GM20000 (cell line): ENCODE measurements at regions not wholly inside any gene's neighbourhood (a gene's known extent, or its start where the extent isn't known, plus 50 kb on each side); places are given as distances from the start of the nearest gene placed in this dataset.

Experiments
- DNase-seq: peaks from one replicate; pipeline ENCODE4 v3.0.0; 2012; ENCODE audit warnings: low spot score
- TF ChIP-seq, protein P1 (sequence below): IDR thresholded peaks from 2 replicates; pipeline ENCODE4 v1.5.1; 2012; ENCODE audit warnings: mild to moderate bottlenecking, control low read depth; ENCODE audit errors: extremely low read depth, missing control alignments

- TF ChIP-seq, protein P1, sequence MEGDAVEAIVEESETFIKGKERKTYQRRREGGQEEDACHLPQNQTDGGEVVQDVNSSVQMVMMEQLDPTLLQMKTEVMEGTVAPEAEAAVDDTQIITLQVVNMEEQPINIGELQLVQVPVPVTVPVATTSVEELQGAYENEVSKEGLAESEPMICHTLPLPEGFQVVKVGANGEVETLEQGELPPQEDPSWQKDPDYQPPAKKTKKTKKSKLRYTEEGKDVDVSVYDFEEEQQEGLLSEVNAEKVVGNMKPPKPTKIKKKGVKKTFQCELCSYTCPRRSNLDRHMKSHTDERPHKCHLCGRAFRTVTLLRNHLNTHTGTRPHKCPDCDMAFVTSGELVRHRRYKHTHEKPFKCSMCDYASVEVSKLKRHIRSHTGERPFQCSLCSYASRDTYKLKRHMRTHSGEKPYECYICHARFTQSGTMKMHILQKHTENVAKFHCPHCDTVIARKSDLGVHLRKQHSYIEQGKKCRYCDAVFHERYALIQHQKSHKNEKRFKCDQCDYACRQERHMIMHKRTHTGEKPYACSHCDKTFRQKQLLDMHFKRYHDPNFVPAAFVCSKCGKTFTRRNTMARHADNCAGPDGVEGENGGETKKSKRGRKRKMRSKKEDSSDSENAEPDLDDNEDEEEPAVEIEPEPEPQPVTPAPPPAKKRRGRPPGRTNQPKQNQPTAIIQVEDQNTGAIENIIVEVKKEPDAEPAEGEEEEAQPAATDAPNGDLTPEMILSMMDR: no peak
- DNase-seq: no peak
These were observed 104.3 kb downstream of the FGF18 start for GRCh38 chr5:171523781-171524180.

- TF ChIP-seq, protein P1: no peak
- no peak for DNase-seq
These were observed 105.0 kb downstream of the FGF18 start for GRCh38 chr5:171524466-171524865.

- DNase-seq: no peak
- TF ChIP-seq, protein P1: no peak
These were observed 105.6 kb downstream of the FGF18 start for GRCh38 chr5:171525085-171525484.

DNA sequence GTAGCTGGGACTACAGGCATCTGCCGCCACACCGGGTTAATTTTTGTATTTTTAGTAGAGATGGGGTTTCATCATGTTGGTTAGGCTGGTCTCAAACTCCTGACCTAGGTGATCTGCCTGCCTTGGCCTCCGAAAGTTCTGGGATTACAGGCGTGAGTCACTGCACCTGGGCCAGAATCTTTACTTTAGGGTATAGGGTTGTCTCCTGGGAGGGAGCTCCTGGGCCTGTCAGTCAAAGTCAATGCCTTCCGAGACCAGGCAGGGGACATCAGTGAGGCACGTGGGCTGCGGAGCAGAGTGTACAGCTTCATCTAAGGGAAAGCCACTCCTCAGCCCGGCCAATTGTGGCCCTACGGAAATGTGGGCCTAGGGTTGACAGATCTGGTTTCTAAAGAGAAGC, 108.6 kb downstream of the FGF18 start:
- no peak for DNase-seq
- TF ChIP-seq, protein P1: no peak

GRCh38 chr5:171528865-171529614, 109.6 kb downstream of the FGF18 start:
- DNase-seq: no peak
- TF ChIP-seq, protein P1: no peak

DNA sequence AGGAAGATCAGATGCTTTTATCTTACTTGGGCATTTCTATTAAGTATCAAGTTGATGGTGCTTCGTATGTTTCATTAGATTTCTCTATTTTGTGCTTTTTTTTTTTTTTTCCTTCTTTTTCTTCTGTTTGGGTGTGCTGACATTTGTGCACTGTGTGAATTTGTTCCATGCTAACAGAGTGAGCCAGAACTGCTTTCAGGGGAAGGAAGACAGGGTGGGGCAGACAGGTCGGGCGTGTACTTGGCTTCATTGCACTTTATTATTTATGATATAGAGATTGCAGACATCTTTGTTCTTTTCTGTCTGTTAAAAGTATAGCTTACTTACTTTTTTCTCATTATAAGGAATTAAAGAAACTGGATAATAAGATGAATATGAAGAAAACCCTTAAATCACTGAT, 112.2 kb downstream of the FGF18 start:
- TF ChIP-seq, protein P1: no peak
- no peak for DNase-seq

- TF ChIP-seq, protein P1: no peak
- DNase-seq: no peak
These were observed 113.7 kb downstream of the FGF18 start for GRCh38 chr5:171533153-171533552.
